ENCODE measurements at regions not wholly inside any gene's neighbourhood (a gene's known extent, or its start where the extent isn't known, plus 50 kb on each side); places are given as distances from the start of the nearest gene placed in this dataset.

DNA sequence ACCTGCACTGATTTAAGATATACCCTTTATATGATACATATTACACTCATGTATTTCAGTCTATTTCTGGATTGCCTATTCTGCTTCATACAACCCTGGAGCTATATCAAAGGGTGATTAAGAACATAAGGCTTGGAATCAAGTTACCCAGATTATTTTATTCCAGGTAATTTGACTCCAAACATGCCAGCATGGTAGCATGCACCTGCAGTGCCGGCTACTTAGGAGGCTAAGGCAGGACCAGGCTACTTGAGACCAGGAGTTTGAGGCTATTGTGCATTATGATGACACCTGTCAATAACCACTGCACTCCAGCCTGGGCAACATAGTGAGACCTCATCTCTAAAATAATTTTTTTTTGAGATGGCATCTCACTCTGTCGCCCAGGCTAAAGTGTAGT lies 50.4 kb upstream of the NEO1 start:
- no peak for DNase-seq

DNA sequence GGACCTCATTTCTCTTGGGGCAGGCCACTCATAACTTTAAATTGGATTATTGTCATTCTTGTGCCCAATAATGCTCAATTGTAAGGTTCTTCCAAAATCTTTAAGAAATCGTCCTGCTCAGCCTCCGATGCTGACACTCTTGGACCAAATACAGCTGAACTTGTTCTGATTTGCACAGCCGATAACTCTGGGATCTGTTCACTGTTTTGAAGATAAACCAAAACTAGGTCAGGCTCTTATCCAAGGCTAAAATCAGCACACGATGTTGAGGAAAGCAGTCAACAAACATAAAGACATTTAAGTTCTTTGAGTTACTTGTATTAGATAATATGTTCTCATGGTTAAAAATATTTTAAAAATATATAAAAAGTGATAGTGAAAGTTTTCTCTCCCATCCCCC lies 52.0 kb upstream of the NEO1 start:
- no peak for DNase-seq

DNA sequence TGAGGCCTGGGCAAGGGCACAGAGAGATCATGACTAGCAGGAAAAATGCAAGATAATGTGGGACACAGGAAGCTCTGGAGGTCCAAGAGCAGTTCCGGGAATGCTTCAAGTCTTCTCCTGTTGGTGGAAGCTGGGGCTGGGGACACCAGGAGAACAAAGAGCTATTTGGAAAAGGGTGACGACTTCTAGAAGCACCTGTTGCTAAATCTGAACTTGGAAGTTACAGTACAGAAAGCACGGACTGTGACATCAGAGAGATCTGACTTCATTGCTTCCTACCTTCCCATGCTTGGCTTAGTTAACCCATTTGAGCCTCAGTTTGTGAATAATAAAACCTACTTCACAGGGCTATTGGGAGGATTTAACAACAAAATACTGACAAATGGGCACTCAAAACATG lies 52.7 kb upstream of the NEO1 start:
- no peak for DNase-seq

DNA sequence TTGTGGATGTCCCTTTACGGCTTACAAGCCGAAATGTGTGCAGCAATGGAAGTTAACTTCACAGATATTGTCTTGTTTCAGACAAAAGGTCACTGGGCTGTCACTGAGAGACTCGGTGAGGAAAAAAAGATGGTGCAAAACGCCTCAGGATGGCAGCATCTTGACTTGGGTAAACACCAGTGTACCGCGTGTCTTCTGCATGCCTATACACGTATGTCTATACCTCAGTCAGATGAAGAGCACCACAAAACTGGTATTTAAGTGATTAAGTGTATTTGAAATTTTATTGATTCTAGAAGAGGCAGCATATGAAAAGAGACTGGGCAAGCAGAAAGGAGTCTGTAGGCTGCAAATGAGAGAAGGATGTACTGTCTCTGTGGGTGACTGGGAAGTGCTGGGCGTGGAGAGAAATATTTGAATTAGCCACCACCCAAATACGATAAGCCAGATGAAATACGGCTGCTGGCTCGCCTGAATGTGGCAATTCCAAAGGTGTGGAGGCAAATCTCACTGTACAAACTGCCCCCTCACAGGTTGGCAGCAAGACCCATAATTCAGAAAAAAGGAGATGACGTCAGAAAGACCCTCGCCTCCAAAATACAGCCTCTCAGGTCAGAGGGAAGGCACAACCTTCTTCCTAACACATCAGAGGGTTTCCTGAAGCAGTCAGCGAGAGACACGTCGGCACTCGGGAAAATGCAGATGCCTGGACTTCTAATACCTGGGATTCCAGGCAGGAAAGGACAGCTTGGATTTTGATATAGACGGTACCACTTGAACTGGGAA lies 53.4 kb upstream of the NEO1 start:
- DNase-seq: no peak

DNA sequence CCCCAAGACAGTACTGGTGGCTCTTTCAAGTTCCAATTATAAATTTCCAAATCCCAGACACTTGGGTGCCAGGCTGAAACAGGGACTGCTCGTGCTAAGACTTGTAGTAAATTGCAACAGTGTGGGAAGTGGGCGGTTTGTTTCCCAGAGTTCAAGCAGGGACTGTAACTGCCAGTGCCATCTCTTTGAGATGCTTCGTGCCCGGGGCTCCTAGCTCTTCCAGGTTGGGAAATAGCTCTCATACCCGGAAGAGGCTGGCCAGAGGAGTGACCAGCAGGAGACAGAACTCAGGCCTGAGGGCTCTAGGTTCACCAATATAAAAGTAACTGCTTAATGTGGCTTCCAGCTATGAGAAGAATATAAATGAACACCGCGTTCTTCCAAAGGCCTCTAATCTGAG lies 54.0 kb upstream of the NEO1 start:
- no peak for DNase-seq

DNA sequence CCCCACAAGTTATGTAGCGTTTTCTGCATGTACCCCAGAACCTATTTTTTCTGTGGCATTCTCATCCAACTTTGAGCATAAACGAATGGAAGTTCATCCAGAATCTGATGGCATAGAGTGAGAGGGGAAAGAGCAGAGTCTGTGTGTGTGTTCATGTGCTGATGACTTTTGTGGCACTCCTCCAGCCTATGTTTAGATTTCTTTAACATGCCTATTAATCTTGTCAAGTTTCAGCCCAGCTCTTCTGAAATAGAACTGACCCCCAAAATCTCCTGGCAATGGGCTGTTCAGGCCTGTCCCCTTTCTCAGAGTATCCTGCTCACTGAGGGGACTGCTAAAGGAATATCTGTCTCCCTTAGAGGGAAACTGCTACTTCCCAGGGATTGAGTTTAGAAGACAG lies 56.4 kb upstream of the NEO1 start:
- DNase-seq: no peak

DNA sequence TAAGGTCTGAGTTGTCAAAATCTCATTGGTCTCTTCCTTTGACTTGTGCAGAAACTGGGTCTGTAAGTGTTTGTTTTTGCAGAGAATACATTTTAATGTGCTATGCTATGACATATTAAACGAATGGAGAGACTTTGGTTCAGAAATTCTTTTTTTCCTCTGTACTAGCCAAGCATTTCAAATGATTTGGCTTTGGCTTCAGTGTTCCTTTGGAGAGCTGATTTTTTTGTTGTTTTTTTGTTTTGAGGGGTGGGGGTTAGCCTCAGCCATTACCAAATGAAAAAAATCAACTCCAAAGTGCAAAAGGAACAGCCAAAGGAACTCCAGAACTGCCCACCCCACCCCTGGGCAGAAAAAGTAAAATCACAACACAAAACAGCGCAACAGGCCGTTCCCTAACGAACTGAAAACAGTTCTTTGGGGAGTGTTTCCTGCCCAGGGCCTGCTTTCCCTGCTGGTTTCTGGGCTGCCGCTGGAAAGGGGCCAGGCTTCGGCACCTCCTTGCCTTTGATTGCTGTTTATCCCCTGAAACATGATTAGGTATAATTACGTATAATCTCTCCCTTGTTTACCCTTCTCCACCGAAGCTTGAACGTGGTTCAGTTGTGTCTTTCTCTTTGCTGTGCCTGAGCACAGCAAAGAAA lies 57.6 kb upstream of the NEO1 start:
- peak; percentile 93 for DNase-seq

DNA sequence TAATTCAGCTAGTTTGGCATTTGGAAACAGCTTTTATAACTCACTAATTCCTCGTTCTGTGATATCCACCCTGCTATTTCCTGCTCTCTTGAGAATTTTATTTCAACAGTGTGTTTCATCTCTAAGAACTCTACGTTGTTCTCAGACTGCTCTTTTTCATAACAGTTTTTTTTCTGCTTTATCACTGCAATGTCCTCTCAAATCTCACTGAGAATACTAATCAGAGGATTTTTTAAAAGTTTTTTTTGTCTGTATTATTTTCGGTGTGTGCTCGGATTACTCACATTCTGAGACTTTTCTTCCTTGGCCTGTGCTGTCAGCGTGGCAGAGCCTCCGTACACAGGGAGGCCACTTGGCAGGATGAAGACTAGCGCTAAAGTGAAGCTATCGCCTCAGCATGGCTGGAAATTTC lies 59.4 kb upstream of the NEO1 start:
- no peak for DNase-seq

DNA sequence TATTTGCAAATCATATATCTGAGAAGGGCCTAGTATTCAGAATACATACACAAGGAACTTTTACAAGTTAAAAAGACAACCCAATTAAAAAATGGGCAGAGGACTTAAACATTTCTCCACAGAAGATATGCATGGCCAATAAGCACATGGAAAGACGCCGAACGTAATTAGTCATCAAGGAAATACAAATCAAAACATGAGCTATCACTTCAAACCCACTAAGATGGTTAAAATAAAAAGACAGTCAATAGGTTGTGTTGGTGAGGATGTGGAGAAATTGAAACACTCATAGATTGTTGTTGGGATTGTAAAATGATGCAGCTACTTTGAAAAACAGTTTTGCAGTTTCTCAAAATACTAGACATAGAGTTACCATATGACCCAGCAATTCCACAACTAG lies 61.2 kb upstream of the NEO1 start:
- DNase-seq: no peak

DNA sequence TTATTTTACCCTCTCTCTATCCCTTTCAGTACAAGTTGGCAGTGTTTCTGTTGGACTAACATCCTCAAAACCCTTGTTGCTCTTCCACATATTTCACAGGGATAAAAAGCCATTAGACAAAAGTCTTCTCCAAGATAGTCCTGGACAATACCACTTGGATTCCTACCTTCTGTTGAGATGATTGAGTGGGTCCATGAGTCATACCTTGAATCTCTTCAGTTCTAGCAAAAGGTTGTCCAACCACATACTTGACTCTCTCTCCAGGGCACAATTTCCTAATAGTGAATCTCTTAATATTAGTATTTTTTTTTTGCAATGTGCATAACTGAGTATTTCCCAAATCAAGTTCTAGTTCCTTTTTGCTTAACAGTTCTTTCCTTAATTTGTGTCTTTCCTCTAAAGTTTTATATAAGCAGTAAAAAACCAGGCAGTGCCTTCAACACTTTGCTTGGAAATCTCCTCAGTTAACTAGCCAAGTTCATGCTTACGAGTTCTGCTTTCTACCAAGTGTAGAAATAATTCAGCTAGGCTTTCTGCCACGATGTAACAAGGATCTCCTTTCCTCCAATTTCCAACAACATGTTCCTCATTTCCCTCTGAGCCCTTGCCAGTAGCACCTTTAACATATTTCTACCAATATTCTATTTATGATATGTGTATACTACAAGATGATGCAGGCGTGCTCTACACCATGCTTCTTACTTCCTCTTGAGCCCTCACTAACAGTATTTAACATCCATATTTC lies 68.3 kb upstream of the NEO1 start:
- no peak for DNase-seq

DNA sequence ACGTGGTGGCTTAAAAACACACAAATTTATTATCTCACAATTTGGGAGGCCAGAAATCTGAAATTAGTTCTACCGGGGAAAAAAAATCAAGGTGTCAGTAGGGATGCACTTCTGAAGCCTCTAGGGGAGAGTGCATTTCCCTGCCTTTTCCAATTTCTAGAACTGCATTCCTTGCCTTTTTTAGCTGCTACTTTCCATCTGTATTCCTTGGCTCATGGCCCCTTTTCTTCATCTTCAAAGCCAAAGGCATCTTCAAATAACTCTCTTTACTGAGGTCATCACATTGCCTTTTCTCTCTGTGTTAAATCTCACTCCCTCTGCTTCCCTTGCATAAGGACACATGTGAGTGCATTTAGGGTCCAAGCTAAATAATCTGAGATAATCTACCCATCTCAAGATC lies 69.5 kb upstream of the NEO1 start:
- no peak for DNase-seq

DNA sequence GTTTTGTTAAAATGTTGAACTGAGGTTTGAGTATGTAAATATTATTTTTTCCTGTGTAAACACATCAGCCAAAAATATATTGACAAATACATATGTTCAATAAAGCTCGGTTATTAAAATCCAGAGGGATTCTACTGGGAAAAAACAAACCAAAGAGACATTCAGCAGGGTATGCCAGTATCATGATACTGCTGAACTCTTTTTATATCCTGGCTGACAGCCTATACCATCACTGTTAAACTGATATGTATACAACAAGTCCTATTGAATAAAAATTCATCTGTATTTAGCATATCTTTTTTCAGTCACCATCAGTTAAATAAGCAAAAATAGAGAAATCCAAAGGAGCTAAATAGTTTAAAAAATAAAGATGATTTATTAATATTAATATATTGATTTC lies 71.6 kb upstream of the NEO1 start:
- no peak for DNase-seq

DNA sequence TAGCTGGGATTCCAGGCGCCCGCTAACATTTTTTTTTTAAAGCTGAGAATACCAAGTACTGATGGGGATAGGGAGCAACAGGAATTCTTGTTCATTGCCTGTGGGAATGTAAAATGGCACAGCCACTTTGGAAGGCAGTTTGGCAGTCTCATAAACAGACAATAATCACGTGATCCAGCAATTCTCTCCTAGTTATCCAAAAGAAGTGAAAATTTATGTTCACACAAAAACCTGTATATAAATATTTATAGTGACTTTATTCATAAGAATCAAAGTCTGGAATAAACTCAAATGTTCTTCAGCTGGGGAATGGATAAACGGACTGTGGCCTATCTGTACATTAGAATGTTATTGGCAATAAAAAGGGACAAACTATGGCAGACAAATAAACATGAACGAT lies 72.5 kb upstream of the NEO1 start:
- DNase-seq: no peak

DNA sequence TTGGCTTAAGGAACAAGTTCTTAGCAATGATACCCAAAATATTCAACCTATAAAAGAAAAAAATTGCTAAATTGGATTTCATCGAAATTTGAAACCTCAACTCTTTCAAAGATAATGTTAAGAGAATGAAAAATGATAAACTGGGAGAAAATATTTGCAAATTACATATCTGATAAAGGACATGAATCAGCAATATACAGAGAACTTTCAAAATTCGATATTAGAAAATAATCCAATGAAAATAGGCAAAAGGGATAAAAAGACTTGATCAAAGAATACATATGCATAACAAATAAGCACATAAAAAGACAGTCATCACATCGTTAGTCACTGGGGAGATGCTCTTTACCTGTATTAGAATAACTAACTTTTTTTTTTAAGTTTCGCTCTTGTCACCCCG lies 73.0 kb upstream of the NEO1 start:
- DNase-seq: no peak

DNA sequence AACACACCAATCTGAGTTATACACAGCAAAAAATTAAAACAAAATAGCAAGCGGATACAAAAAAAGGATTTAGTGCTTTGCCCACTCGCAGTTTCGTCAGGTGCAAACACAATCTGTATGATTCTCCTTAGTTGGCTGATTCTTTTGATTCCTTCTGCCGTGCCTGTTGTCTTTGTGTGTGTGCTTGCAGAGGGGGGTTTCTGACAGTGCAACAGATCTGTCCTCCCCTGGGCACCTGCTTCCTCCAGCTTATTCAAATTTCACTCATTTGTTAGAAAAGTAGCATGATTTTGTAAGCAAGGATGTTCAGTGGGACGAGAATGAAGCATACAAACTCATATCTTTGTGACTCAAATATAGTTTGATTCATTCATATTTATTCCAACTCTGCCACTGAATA lies 74.0 kb upstream of the NEO1 start:
- no peak for DNase-seq

DNA sequence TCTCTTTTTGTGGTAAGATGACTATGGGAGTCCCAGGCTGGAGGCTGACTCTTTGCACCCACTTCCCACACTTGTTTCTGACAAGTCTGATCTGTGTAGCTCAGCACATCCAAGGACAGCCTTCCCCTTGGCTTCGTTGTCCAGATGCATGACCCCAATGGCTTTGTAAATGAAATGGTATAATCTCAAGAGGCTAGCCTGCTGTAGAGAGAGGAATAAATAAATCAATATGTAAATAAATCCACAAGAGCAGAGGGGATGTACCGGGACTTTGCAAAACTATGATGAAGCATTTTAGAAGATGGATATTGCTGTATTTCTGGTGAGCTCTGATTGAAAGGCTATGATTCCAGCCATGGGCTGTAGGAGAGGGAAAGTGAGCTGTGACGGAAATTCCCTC lies 79.9 kb upstream of the NEO1 start:
- DNase-seq: no peak

DNA sequence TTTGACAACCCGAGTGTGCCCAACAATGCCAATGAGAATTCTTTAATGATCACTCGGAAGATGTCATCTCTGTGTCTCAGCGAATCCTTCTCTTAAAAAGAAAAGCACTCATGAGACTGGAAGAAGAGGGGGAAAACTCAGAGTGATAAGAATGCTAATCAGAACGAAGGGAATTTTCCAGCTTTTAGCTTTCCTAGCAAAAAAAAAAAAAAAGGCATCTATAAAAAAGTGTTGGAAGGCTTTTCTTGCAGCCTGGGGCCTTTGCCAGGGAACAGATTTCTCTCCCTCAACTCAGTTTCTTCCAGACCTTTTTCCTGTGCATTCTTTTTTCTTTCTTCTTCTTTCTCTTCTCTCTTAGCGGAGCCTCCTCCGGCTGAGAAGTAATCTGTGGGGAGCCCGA lies 80.5 kb upstream of the NEO1 start:
- no peak for DNase-seq

DNA sequence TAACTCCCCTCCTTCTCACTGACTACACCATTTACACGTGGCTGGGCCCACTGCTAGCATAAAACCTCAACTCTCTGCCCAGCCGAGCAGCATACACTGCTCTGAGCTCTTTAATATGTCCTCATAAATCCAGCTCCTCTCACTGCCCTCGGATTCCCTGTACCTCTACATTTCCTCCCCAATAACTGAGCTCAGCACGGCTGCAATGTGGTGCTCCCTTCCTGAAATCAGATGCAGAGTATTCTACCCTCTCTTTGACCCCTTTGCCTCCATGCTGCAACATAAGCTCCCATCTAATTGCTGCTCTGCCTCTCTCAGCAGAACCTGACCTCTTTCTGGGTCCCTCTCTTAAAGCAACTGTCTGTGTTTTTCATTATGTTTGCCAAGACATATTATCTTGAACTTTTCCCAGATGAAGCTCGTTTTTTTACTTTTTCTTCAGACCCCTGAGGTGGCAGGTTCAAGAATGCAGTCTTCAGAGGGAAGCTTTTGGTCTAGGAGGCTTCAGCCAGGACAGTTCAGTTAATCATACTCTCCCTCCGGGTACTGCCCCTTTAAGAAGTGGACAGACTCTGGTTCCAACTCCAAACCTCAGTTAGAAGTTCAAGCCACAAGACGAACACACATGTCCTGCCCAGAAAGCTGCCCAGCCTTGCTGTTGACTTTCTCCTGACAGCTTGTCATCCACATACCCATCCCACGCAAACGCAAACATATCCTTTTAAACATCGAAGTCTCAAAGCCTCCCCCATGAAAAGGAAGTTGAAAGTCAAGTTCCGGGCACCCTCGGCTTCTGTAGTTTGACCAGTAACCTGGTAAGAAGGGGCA lies 81.1 kb upstream of the NEO1 start:
- no peak for DNase-seq

DNA sequence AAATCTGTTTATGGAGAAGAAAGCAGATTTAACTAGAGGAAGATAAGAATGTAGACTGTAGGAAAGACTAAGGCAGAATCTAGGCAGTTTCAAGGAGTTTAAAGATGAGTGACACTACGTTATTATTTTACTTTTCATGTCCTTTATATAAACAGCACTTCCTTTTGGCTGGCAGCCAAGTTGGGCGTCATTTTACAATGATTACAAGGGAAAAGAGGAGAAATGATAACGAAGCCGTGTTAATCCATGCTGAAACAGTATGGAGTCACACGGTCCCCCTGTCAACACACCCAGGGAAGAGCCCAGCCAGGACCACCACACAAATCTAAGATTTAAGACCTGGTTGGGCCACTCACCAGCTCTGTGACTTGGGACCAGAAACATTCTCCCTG lies 83.7 kb upstream of the NEO1 start:
- peak; percentile 4 for DNase-seq

DNA sequence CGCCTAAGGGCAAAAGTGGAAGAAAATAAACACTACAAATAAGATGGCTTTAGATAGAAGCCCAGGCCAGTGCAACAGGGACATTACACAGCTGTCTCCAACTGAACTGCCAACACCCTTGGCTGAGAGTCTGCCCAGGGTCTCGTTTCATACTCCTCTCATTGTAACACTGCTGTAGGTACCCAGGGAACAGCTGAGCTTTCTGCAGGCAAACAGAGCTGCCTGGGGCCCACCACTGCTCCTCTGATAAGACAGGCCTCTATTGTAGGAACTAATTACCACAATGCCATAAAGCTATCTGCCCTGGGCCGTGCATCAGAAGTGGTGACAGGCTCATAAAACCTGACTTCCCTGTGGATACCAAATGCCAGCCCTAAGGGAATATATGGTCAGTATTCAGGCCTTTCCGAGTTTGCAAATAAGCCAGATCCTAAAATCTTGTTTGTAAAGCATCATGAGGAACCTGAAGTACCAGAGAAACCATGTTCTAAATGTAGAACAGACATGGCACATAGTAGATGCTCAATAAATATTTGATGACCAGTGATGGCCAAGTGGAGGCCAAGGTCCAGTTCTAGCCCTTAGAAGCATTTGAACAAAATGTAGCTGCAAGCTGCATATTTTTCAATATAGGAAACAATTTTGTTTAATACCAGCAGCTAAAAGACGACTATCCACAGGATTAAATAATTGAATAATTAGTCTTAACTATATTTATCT lies 84.3 kb upstream of the NEO1 start:
- DNase-seq: no peak

DNA sequence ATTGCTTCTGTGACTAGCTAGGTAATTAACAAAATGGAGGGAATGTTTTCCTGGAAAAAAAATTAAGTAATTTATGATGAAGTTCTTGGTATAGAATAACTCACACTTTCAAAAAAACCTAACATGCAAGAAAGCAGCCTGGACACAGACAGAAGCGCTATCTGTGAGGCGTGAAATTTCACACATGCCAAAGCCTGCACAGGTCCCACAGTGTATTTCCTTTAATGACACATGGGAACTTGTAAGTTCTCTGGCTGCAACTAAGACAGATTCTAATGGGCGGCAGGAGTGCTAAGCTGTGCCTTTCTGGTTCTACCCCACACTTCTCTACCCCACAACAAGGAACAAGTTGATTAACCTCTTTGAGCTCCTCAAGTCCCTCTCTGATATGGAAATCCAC lies 84.9 kb upstream of the NEO1 start:
- no peak for DNase-seq

DNA sequence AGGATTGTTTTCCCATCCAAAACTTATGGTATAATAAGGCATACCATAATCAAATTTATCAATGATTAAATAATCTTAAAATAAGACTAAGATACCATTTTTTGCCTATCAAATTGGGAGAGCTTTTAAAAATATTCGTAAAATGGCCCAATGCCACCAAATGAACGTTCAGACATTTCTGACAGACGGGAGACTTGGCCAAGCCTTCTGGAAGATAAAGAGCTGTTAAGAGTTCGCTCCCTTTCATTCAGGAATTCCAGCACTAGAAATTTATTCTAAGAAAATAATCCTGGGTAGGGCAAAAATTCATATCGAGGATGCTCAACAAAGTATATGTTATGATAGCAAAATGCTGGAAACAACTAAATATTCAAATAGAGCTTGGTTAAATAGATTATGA lies 85.6 kb upstream of the NEO1 start:
- no peak for DNase-seq

DNA sequence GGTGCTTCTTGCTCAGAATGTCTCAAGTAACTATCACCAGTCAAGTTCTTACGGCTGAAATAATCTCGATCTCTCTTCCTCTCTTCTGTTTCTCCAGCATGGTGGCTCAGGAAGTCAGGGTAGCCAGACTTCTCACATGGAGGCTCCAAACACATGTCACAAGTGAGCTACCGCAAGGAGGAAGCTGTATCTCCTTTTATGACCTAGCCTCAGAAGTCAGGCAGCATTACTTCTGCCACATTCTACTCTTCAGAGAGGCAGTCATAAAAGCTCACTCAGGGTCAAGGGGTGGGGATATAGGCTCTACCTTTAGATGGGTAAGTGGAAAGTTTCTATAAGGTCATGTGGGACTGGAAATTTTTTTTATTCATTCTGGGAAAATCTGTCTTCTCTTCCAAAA lies 86.6 kb upstream of the NEO1 start:
- no peak for DNase-seq
